ENCODE measurements at regions not wholly inside any gene's neighbourhood (a gene's known extent, or its start where the extent isn't known, plus 50 kb on each side); places are given as distances from the start of the nearest gene placed in this dataset.

GRCh38 chr11:36976741-36977140 is 378.7 kb upstream of the RAG2 start:
- H3K9me3 ChIP-seq, result no peaks in the 10 kb centered on the region
- no peak overlapping the region for H3K4me3 ChIP-seq (ENCODE audit: low read depth in 1 of 2, low read length in 1 of 2)
- no peaks in the 10 kb centered on the region for H3K36me3 ChIP-seq
- H3K27me3 ChIP-seq, result no peaks in the 10 kb centered on the region
- TF ChIP-seq, protein P1, sequence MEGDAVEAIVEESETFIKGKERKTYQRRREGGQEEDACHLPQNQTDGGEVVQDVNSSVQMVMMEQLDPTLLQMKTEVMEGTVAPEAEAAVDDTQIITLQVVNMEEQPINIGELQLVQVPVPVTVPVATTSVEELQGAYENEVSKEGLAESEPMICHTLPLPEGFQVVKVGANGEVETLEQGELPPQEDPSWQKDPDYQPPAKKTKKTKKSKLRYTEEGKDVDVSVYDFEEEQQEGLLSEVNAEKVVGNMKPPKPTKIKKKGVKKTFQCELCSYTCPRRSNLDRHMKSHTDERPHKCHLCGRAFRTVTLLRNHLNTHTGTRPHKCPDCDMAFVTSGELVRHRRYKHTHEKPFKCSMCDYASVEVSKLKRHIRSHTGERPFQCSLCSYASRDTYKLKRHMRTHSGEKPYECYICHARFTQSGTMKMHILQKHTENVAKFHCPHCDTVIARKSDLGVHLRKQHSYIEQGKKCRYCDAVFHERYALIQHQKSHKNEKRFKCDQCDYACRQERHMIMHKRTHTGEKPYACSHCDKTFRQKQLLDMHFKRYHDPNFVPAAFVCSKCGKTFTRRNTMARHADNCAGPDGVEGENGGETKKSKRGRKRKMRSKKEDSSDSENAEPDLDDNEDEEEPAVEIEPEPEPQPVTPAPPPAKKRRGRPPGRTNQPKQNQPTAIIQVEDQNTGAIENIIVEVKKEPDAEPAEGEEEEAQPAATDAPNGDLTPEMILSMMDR (IDR thresholded peaks at IDR 0.05), result no peak
- no peaks in the 10 kb centered on the region for H3K4me1 ChIP-seq (ENCODE audit: control insufficient read depth in 1 of 2, insufficient read depth in 1 of 2, low read depth in 1 of 2, low read length in 1 of 2)
- no peak overlapping the region for H3K27ac ChIP-seq

DNA sequence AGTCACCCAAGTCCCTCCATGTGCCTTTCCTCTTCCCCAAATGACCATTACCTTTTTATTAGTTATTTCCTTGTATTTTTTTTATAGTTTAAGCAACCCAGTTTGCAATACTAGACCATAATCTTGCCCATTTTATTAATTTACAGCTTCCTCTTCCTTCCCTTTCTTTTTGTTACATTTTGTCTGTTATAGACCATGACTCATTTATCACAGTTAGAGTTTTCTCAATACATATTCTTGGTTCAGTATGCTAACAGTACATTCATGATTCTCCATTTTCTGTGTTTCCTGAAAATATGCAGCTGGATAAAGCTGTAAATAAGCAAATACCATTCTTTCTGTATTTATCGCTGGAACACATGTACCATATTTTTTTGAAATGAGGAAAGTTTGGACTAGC is 376.7 kb upstream of the RAG2 start:
- no peaks in the 10 kb centered on the region for H3K27me3 ChIP-seq
- H3K4me1 ChIP-seq (ENCODE audit: control insufficient read depth in 1 of 2, insufficient read depth in 1 of 2, low read depth in 1 of 2, low read length in 1 of 2), result no peaks in the 10 kb centered on the region
- no peak overlapping the region for H3K4me3 ChIP-seq (ENCODE audit: low read depth in 1 of 2, low read length in 1 of 2)
- TF ChIP-seq, protein P1 (IDR thresholded peaks at IDR 0.05), result no peak
- H3K9me3 ChIP-seq, result no peaks in the 10 kb centered on the region
- H3K27ac ChIP-seq, result no peak overlapping the region
- H3K36me3 ChIP-seq, result no peaks in the 10 kb centered on the region

GRCh38 chr11:36953976-36954375 is 355.9 kb upstream of the RAG2 start:
- Histone ChIP-seq H3K4me3 (ENCODE audit: low read depth in 1 of 2, low read length in 1 of 2) (no peak overlapping the region), H3K27ac (no peak overlapping the region), H3K9me3 (no peaks in the 10 kb centered on the region), H3K27me3 (no peaks in the 10 kb centered on the region), H3K36me3 (no peaks in the 10 kb centered on the region), H3K4me1 (ENCODE audit: control insufficient read depth in 1 of 2, insufficient read depth in 1 of 2, low read depth in 1 of 2, low read length in 1 of 2) (no peaks in the 10 kb centered on the region)
- TF ChIP-seq, protein P1 (IDR thresholded peaks at IDR 0.05), result no peak

- no peaks in the 10 kb centered on the region for H3K36me3 ChIP-seq
Measured at GRCh38 chr11:36948460-36949127, 350.6 kb upstream of the RAG2 start.

DNA sequence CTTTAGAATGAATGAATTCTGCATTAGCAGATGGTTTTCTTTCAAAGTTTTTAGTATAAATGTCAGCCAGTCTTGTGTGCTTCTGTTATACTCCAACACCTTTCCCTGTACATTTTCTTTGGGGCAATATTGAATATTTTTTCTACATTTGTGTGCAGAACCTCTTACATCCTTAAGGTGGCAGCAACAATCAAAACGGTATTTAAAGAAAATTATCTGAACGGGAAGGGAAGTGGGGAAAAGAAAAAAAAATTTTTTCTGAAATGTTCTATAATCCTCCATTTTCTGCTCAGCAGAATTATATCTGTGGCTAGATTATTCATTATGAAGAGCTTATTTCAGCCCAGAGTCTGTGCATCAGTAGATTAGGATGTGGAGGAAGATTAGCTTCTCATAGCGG is 347.3 kb upstream of the RAG2 start:
- Histone ChIP-seq H3K9me3 (no peaks in the 10 kb centered on the region), H3K4me1 (ENCODE audit: control insufficient read depth in 1 of 2, insufficient read depth in 1 of 2, low read depth in 1 of 2, low read length in 1 of 2) (no peaks in the 10 kb centered on the region), H3K4me3 (ENCODE audit: low read depth in 1 of 2, low read length in 1 of 2) (no peak overlapping the region), H3K27ac (no peak overlapping the region), H3K27me3 (no peaks in the 10 kb centered on the region), H3K36me3 (no peaks in the 10 kb centered on the region)
- TF ChIP-seq, protein P1 (IDR thresholded peaks at IDR 0.05), result no peak

More at GRCh38 chr11:36948460-36949127, 350.6 kb upstream of the RAG2 start:
- H3K9me3 ChIP-seq, result no peaks in the 10 kb centered on the region
- TF ChIP-seq, protein P1 (IDR thresholded peaks at IDR 0.05), result no peak
- H3K27me3 ChIP-seq, result no peaks in the 10 kb centered on the region
- no peaks in the 10 kb centered on the region for H3K4me1 ChIP-seq (ENCODE audit: control insufficient read depth in 1 of 2, insufficient read depth in 1 of 2, low read depth in 1 of 2, low read length in 1 of 2)
- H3K27ac ChIP-seq, result no peak overlapping the region
- H3K4me3 ChIP-seq (ENCODE audit: low read depth in 1 of 2, low read length in 1 of 2), result no peak overlapping the region

Measured in neutrophil (primary cell).